ENCODE measurements at regions not wholly inside any gene's neighbourhood (a gene's known extent, or its start where the extent isn't known, plus 50 kb on each side); places are given as distances from the start of the nearest gene placed in this dataset.
A peak's percentile ranks its signal among the peaks of the same experiment; 100 is the strongest.

DNA sequence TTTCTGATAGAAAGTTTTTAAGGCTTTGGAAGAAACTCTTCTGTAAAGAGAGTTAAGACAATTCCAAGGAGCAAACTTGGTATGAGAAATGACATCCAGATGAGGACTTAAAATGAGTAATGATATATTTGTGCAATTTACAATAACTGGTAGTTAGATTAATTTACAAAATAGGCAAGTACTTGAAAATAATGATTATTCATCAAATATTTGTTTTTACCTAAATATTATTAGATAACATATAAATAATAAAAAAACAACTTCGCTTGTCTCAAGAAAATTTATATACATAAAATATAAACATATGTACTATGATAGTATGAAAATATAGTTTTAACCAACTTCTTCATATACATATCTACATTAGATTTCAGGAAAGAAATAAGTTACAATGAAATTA lies 478.5 kb downstream of the TRIB2 start:
- FAIRE-seq (no peak), DNase-seq (ENCODE audit: insufficient read length, low spot score) (no peak)
- TF ChIP-seq, protein P1, sequence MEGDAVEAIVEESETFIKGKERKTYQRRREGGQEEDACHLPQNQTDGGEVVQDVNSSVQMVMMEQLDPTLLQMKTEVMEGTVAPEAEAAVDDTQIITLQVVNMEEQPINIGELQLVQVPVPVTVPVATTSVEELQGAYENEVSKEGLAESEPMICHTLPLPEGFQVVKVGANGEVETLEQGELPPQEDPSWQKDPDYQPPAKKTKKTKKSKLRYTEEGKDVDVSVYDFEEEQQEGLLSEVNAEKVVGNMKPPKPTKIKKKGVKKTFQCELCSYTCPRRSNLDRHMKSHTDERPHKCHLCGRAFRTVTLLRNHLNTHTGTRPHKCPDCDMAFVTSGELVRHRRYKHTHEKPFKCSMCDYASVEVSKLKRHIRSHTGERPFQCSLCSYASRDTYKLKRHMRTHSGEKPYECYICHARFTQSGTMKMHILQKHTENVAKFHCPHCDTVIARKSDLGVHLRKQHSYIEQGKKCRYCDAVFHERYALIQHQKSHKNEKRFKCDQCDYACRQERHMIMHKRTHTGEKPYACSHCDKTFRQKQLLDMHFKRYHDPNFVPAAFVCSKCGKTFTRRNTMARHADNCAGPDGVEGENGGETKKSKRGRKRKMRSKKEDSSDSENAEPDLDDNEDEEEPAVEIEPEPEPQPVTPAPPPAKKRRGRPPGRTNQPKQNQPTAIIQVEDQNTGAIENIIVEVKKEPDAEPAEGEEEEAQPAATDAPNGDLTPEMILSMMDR (IDR thresholded peaks at IDR 0.05; ENCODE audit: insufficient read depth, missing control alignments): no peak

DNA sequence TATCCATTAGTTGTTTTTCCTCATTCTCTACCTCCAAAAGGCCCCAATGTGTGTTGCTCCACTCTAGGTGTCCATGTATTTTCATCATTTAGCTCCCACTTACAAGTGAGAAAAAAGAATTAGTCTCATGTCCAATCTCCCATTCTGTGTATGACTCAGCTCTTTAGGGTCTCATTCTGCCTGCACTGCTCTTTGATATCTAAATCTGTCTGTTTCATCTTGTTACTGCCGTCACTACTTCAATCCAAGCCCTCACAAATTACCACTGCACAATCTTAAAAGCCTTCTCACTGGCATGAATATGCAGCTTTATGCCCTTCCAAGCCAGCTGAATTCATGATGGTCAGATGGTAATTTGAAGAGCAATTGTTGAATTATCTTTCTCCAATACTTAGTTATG lies 480.5 kb downstream of the TRIB2 start:
- TF ChIP-seq, protein P1 (IDR thresholded peaks at IDR 0.05; ENCODE audit: insufficient read depth, missing control alignments): no peak
- DNase-seq (ENCODE audit: insufficient read length, low spot score): no peak
- FAIRE-seq: no peak

DNA sequence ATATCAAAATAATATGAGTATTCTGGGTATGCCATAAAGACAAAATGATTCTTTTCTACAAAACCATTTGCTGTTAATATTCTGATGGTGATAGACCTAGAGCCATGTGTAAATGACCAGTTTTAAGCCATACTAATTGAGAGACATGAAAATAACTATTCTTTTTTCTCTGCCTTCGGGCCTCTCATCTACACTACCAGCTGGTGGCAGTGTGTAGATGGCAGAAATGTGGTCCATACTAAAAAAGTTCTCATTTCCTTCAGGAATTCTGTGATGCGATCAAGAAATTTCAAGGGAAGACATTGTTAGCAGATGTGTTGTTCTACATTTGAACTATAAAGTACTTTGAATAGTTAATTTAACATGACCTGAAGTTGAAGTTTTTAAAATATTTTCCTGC lies 485.2 kb downstream of the TRIB2 start:
- TF ChIP-seq, protein P1 (IDR thresholded peaks at IDR 0.05; ENCODE audit: insufficient read depth, missing control alignments): peak; percentile 48
- peak; percentile 25 for FAIRE-seq
- DNase-seq (ENCODE audit: insufficient read length, low spot score): no peak

DNA sequence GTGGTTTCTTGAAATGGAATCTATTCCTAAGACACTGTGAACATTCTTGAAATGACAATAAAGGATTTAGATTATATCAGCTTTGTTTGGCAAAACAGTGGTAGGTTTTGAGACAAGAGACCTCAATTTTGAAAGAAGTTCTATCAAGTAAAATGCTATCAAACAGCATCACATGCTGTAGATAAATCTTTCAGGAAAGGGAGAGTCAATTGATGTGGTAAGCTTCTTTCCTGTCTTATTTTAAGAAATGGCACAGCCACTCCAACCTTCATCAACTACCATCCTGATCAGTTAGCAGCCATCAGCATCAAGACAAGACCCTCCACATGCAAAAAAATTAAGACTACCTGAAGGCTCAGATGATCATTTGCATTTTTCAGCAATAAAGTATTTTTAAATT lies 495.4 kb downstream of the TRIB2 start:
- FAIRE-seq (no peak), DNase-seq (ENCODE audit: insufficient read length, low spot score) (no peak)
- TF ChIP-seq, protein P1 (IDR thresholded peaks at IDR 0.05; ENCODE audit: insufficient read depth, missing control alignments): no peak

DNA sequence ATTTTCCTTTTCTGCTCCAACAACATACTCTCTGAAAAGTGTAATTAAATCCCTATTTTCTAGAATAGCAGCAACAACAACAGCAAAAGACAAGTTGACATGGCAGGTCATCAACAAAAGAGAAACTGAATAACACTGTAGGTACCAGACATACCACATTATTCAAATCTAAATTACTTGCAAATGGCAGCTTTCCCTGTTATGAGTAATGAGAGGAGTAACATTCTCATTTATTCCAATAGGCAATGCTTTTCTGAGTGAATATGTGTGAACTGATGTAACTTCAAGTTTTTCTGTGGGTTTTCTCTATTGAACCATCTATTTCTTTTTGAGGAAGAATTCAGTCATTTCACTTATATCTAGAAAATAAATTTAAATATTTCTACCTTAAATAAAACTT lies 501.5 kb downstream of the TRIB2 start:
- peak; percentile 58 for FAIRE-seq
- DNase-seq (ENCODE audit: insufficient read length, low spot score): no peak
- TF ChIP-seq, protein P1 (IDR thresholded peaks at IDR 0.05; ENCODE audit: insufficient read depth, missing control alignments): no peak

DNA sequence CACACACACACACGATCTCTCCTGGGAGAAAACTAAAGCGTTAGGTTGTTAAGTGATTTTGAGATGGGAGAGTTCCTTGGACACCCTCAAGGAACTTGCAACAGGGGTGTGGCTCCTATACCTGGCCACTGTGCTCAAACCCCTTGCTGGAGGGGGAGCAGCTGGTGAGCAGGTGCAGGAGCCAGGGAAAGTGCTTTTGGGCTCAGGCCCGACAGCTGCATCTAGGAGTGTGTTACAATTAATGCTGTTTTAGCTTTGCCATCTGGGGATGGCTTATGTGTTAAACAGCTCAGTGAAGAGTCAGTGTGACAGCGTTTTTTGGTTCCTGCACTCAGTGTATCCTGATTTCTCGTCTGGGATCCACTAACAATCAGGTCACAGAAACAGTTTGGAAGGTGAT lies 510.8 kb downstream of the TRIB2 start:
- no peak for DNase-seq (ENCODE audit: insufficient read length, low spot score)

DNA sequence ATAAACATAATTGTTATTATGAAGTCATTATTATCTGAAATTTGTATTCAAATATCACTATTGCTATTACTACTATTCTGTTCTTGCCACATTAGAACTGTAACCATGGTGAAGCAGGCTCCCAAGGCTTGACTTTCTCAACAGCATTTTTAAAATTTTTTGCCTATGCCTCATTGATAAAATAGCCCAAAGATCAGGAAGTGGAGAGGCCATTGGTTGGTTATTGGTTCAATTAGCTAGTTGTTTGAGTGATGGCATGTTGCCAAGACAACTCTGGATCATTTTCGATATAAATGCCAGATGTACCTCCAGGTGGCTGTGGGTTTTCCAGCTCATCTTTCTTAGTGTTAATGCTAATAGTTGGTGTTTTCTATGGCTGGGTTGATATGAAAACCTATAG lies 513.5 kb downstream of the TRIB2 start:
- DNase-seq (ENCODE audit: insufficient read length, low spot score): no peak
- TF ChIP-seq, protein P1 (IDR thresholded peaks at IDR 0.05; ENCODE audit: insufficient read depth, missing control alignments): no peak
- FAIRE-seq: no peak

More for the DNA sequence above, 510.8 kb downstream of the TRIB2 start:
- FAIRE-seq: peak; percentile 80
- TF ChIP-seq, protein P1 (IDR thresholded peaks at IDR 0.05; ENCODE audit: insufficient read depth, missing control alignments): no peak

Measured in D721Med (cell line).